SW480 (cell line): ENCODE measurements at regions not wholly inside any gene's neighbourhood (a gene's known extent, or its start where the extent isn't known, plus 50 kb on each side); places are given as distances from the start of the nearest gene placed in this dataset.

Experiments
- DNase-seq: peaks from one replicate; pipeline ENCODE4 v3.0.0-alpha.2; 2016; ENCODE audit warnings: low spot score

DNA sequence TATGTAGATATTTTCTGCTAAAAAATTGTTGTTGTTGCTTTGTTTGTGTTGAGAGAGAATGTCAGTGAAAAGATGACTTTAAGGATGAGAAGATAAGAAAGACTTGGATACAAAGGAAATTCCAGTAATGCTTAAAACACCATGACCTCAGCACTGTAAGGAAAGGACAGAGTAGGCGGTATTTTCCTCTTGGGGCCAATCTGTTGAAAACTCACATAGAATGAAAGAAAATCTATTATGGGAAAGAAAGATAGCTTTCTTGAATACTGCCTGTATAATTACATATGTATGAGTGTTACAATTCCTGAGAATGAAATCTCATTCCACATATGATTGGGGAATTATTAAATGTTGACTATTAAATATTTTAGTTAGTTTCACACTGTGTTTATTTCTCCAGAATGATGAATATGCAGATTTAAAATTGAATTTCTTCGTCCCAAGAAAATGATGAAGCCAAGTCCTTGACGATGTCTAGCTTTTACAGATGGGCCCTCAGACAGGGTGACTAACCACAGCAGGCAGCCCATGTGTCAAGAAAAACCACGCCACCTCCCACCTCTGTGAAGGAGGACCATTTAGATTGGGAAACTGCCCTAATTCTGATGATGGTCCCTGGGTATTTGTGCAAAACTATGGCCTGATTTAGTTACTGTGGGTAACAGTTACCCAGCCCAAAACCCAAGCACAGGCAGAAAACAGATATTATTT is 49.7 kb upstream of the LMO4 start:
- no peak for DNase-seq
